OCI-LY1 (cell line): ENCODE measurements at regions not wholly inside any gene's neighbourhood (a gene's known extent, or its start where the extent isn't known, plus 50 kb on each side); places are given as distances from the start of the nearest gene placed in this dataset.

Experiments
- EZH2 ChIP-seq: fragments of 200-600 bp; sonication (generic), shearing (Covaris generic); IDR thresholded peaks from 2 replicates; pipeline ENCODE4 v1.8.0; 2017; ENCODE audit warnings: borderline replicate concordance, mixed run types, mild to moderate bottlenecking, antibody characterized with exemption, low read length, moderate library complexity, mixed read lengths
- TF ChIP-seq, protein P1 (sequence below): fragments of 200-600 bp; sonication (generic), shearing (Covaris generic); IDR thresholded peaks from 2 replicates; pipeline ENCODE4 v1.5.1; 2017; ENCODE audit warnings: mild to moderate bottlenecking, antibody characterized with exemption, low read length, moderate library complexity, mixed read lengths

DNA sequence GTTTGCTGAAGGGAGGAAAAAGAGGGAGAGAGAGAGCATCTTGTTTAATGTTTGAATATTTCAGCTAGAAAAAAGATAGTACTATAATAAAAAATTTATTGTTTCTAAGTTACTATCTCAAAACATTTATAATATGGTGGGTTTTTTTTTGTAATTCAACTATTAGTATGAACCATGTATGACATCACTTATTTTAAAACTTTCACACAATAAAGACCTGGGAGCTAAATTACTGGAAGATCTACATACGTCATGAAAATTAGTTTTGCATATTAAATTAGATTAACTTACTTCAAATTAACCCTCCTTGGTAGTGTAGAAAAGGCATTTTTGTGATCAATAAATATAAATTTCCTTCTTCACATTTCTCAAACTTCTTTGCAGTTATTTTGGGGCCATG is 432.0 kb upstream of the SLIT2 start:
- TF ChIP-seq, protein P1, sequence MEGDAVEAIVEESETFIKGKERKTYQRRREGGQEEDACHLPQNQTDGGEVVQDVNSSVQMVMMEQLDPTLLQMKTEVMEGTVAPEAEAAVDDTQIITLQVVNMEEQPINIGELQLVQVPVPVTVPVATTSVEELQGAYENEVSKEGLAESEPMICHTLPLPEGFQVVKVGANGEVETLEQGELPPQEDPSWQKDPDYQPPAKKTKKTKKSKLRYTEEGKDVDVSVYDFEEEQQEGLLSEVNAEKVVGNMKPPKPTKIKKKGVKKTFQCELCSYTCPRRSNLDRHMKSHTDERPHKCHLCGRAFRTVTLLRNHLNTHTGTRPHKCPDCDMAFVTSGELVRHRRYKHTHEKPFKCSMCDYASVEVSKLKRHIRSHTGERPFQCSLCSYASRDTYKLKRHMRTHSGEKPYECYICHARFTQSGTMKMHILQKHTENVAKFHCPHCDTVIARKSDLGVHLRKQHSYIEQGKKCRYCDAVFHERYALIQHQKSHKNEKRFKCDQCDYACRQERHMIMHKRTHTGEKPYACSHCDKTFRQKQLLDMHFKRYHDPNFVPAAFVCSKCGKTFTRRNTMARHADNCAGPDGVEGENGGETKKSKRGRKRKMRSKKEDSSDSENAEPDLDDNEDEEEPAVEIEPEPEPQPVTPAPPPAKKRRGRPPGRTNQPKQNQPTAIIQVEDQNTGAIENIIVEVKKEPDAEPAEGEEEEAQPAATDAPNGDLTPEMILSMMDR: no peak
- no peak for TF ChIP-seq EZH2
